ENCODE measurements at regions not wholly inside any gene's neighbourhood (a gene's known extent, or its start where the extent isn't known, plus 50 kb on each side); places are given as distances from the start of the nearest gene placed in this dataset.

GRCh38 chr13:106696719-106697118, 128.8 kb upstream of the ARGLU1 start:
- H3K4me3 ChIP-seq (replicated peaks; ENCODE audit: low read depth, low read length), result no peak overlapping the region
- DNase-seq (ENCODE audit: extremely low read depth, low read depth), result no peak
- TF ChIP-seq, protein P1, sequence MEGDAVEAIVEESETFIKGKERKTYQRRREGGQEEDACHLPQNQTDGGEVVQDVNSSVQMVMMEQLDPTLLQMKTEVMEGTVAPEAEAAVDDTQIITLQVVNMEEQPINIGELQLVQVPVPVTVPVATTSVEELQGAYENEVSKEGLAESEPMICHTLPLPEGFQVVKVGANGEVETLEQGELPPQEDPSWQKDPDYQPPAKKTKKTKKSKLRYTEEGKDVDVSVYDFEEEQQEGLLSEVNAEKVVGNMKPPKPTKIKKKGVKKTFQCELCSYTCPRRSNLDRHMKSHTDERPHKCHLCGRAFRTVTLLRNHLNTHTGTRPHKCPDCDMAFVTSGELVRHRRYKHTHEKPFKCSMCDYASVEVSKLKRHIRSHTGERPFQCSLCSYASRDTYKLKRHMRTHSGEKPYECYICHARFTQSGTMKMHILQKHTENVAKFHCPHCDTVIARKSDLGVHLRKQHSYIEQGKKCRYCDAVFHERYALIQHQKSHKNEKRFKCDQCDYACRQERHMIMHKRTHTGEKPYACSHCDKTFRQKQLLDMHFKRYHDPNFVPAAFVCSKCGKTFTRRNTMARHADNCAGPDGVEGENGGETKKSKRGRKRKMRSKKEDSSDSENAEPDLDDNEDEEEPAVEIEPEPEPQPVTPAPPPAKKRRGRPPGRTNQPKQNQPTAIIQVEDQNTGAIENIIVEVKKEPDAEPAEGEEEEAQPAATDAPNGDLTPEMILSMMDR (IDR thresholded peaks at IDR 0.05; ENCODE audit: low read depth, low read length, missing control alignments), result no peak

GRCh38 chr13:106696140-106696539, 128.2 kb upstream of the ARGLU1 start:
- no peak for DNase-seq (ENCODE audit: extremely low read depth, low read depth)
- no peak overlapping the region for H3K4me3 ChIP-seq (replicated peaks; ENCODE audit: low read depth, low read length)
- TF ChIP-seq, protein P1 (IDR thresholded peaks at IDR 0.05; ENCODE audit: low read depth, low read length, missing control alignments), result no peak

DNA sequence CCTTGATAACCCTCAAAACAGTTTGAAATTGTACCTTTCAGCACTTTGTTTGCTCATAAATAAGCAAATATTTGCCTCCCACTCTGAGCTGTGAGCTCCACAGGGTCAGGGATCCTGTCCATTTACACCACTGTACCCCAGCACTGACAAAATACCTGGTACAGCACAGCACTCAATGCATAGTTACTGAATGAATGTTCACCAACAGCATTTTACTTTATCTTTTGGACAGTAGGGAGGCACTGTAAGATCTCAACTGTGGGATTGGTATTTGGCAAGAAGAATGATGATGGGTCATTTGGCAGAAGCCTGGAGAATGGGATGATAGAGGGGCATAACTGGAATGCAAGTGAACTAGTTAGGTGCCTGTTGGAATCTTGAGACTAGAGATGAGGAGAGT, 127.2 kb upstream of the ARGLU1 start:
- no peak overlapping the region for H3K4me3 ChIP-seq (replicated peaks; ENCODE audit: low read depth, low read length)
- TF ChIP-seq, protein P1 (IDR thresholded peaks at IDR 0.05; ENCODE audit: low read depth, low read length, missing control alignments), result no peak
- no peak for DNase-seq (ENCODE audit: extremely low read depth, low read depth)

DNA sequence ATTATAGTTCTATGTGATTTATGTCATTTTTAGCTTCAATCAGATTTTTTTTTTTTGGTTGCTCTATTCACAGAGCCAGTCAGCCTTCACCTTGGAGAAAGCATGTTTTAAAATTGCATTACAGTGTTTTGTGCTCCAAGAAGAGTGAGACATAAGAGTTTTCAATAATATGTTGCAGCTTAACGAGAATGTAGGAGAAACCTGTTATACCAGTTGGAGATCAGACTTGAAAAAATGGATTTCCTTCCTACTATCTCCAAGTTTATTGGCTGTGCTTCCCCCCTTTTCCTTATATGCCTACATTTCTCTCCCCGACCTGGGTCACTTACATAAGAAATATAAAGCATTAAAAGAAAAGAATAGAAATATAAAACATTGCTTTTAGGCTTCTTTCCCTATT, 123.9 kb upstream of the ARGLU1 start:
- TF ChIP-seq, protein P1 (IDR thresholded peaks at IDR 0.05; ENCODE audit: low read depth, low read length, missing control alignments), result no peak
- H3K4me3 ChIP-seq (replicated peaks; ENCODE audit: low read depth, low read length), result no peak overlapping the region
- DNase-seq (ENCODE audit: extremely low read depth, low read depth), result no peak

- no peak overlapping the region for H3K4me3 ChIP-seq (replicated peaks; ENCODE audit: low read depth, low read length)
- TF ChIP-seq, protein P1 (IDR thresholded peaks at IDR 0.05; ENCODE audit: low read depth, low read length, missing control alignments), result no peak
- DNase-seq (ENCODE audit: extremely low read depth, low read depth), result no peak
Measured at GRCh38 chr13:106691341-106691740, 123.4 kb upstream of the ARGLU1 start.

- H3K4me3 ChIP-seq (replicated peaks; ENCODE audit: low read depth, low read length), result no peak overlapping the region
- TF ChIP-seq, protein P1 (IDR thresholded peaks at IDR 0.05; ENCODE audit: low read depth, low read length, missing control alignments), result no peak
- no peak for DNase-seq (ENCODE audit: extremely low read depth, low read depth)
Measured at GRCh38 chr13:106690779-106691178, 122.8 kb upstream of the ARGLU1 start.

GRCh38 chr13:106689906-106690305, 122.0 kb upstream of the ARGLU1 start:
- no peak for DNase-seq (ENCODE audit: extremely low read depth, low read depth)
- no peak overlapping the region for H3K4me3 ChIP-seq (replicated peaks; ENCODE audit: low read depth, low read length)
- TF ChIP-seq, protein P1 (IDR thresholded peaks at IDR 0.05; ENCODE audit: low read depth, low read length, missing control alignments), result no peak
